ENCODE measurements at regions not wholly inside any gene's neighbourhood (a gene's known extent, or its start where the extent isn't known, plus 50 kb on each side); places are given as distances from the start of the nearest gene placed in this dataset.
A peak's percentile ranks its signal among the peaks of the same experiment; 100 is the strongest.

DNA sequence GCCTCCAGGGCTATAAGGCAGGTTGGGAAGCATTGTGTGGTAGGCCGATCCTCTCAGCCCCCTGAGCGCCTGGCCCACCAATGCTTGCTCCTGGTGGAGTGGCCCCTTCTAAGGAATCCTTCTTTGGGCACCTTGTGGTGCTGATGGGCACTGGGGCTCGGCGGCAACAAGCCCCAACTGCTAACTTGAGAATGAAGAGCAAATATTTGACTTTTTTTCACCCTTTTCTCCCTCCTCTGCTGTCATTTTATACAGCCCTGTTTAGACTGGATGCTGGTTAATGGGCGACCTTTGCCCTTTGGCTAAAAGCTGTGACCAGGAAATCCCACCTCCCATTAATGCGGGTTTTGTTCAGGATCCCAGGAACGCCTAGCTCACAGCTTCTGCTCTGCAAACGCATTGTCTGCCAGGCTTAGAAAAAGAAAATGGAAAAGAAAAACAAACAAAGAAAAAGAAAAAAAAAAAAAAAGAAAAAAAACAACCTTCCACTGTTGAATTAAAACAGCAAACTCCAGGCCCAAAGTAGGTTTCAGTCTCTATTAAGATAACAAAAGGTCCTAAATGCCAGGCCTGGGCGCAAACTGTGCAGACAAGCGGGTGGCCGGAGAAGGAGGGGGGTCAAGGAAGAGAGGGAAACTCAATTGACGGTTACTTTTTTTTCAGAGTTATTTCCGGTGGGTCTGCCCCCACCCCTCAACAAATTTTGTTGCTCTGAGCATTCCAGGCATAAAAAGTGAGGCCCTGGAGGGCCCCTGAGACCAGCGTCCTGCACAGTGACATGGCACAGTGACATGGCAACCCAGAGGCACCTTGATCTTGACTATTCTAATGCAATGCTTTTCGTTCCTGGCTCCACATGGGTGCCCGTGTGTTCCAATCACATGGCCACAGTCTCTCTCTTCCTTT, 301.4 kb downstream of the MAF start:
- ATAC-seq (ENCODE audit: insufficient read depth, low FRiP score) (no peak), DNase-seq (peak in 2 of 3 donors; percentile 33 to 46)
- Histone ChIP-seq H3K9me3 (ENCODE audit: control insufficient read depth in 4 of 4, insufficient read depth in 3 of 4, low read length in 3 of 4) (no peaks in the 10 kb centered on the region), H3K27ac (ENCODE audit: low read depth in 1 of 2, low read length in 1 of 2) (no peak overlapping the region), H3K9ac (ENCODE audit: insufficient read depth in 1 of 2, low read length in 2 of 2) (no peak overlapping the region), H3K36me3 (ENCODE audit: control insufficient read depth in 4 of 4, insufficient read depth in 4 of 4, low read length in 4 of 4) (no peaks in the 10 kb centered on the region), H3K27me3 (ENCODE audit: control insufficient read depth in 3 of 3, insufficient read depth in 3 of 3, low read length in 2 of 3) (no peaks in the 10 kb centered on the region), H3K4me1 (ENCODE audit: control insufficient read depth in 5 of 5, insufficient read depth in 5 of 5, low read length in 5 of 5) (peaks cover 0 to 22% (median 8%) of the 10 kb centered on the region in 5 donors), H3K4me3 (no peak overlapping the region)
- WGBS, 2 donors = 90 to 91% methylated on average over 16 of the region's 16 CpGs
- TF ChIP-seq, protein P1, sequence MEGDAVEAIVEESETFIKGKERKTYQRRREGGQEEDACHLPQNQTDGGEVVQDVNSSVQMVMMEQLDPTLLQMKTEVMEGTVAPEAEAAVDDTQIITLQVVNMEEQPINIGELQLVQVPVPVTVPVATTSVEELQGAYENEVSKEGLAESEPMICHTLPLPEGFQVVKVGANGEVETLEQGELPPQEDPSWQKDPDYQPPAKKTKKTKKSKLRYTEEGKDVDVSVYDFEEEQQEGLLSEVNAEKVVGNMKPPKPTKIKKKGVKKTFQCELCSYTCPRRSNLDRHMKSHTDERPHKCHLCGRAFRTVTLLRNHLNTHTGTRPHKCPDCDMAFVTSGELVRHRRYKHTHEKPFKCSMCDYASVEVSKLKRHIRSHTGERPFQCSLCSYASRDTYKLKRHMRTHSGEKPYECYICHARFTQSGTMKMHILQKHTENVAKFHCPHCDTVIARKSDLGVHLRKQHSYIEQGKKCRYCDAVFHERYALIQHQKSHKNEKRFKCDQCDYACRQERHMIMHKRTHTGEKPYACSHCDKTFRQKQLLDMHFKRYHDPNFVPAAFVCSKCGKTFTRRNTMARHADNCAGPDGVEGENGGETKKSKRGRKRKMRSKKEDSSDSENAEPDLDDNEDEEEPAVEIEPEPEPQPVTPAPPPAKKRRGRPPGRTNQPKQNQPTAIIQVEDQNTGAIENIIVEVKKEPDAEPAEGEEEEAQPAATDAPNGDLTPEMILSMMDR (IDR thresholded peaks at IDR 0.05; ENCODE audit: control extremely low read depth, extremely low read depth) = no peak

DNA sequence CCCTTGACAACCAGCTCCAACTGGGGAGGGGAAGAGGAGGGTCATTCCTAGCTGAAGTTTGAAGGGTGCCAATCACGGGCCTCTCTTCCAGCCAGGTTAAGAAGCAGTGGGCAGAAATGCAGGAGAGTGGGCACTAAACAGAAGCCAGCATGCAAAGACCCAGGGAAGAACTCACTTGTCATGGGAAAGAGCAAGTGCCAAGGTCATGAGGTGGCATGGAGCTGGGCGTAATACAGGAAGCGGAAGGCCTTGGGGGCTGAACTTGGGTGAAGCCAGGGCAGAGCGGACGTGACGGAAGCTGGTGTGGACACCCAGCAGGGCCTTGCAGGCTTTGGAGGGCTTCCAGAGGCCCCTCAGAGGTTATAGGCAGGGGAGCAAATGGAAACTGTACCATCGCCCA, 302.1 kb downstream of the MAF start:
- H3K27ac ChIP-seq (ENCODE audit: low read depth in 1 of 2, low read length in 1 of 2) = no peak overlapping the region
- no peak overlapping the region for H3K9ac ChIP-seq (ENCODE audit: insufficient read depth in 1 of 2, low read length in 2 of 2)

DNA sequence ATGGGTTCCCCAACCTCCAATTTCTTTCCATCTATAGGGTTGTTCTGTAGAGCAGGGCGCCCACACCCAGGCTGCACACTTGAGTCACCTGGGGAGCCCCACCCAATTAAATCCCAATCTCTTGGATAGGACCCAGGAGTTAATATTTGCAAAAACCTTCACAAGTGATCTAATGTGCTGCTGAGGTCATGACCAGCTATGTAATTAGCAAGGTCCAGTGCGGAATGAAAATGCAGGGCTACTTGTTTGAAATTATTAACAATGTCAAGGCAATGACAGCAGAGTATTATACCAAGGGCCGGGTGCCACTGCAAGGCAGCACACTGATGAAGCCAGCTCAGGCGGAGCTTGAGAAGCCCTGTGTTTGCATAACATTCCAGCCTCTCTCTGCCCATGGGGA, 302.7 kb downstream of the MAF start:
- ATAC-seq (ENCODE audit: insufficient read depth, low FRiP score) = no peak
- Histone ChIP-seq H3K4me1 (ENCODE audit: control insufficient read depth in 5 of 5, insufficient read depth in 5 of 5, low read length in 5 of 5) (peaks cover 0 to 15% (median 0%) of the 10 kb centered on the region in 5 donors), H3K9ac (ENCODE audit: insufficient read depth in 1 of 2, low read length in 2 of 2) (no peak overlapping the region), H3K27me3 (ENCODE audit: control insufficient read depth in 3 of 3, insufficient read depth in 3 of 3, low read length in 2 of 3) (no peaks in the 10 kb centered on the region), H3K27ac (ENCODE audit: low read depth in 1 of 2, low read length in 1 of 2) (no peak overlapping the region), H3K9me3 (ENCODE audit: control insufficient read depth in 4 of 4, insufficient read depth in 3 of 4, low read length in 3 of 4) (no peaks in the 10 kb centered on the region), H3K4me3 (no peak overlapping the region), H3K36me3 (ENCODE audit: control insufficient read depth in 4 of 4, insufficient read depth in 4 of 4, low read length in 4 of 4) (no peaks in the 10 kb centered on the region)
- TF ChIP-seq, protein P1 (IDR thresholded peaks at IDR 0.05; ENCODE audit: control extremely low read depth, extremely low read depth) = no peak
- no peak for DNase-seq
- 80 to 91% methylated on average over 4 of the region's 4 CpGs for WGBS, 2 donors

More for the DNA sequence above, 302.1 kb downstream of the MAF start:
- TF ChIP-seq, protein P1 (IDR thresholded peaks at IDR 0.05; ENCODE audit: control extremely low read depth, extremely low read depth) = no peak
- Histone ChIP-seq H3K36me3 (ENCODE audit: control insufficient read depth in 4 of 4, insufficient read depth in 4 of 4, low read length in 4 of 4) (no peaks in the 10 kb centered on the region), H3K9me3 (ENCODE audit: control insufficient read depth in 4 of 4, insufficient read depth in 3 of 4, low read length in 3 of 4) (no peaks in the 10 kb centered on the region), H3K27me3 (ENCODE audit: control insufficient read depth in 3 of 3, insufficient read depth in 3 of 3, low read length in 2 of 3) (no peaks in the 10 kb centered on the region), H3K4me3 (no peak overlapping the region), H3K4me1 (ENCODE audit: control insufficient read depth in 5 of 5, insufficient read depth in 5 of 5, low read length in 5 of 5) (peaks cover 0 to 15% (median 3%) of the 10 kb centered on the region in 5 donors)
- ATAC-seq (ENCODE audit: insufficient read depth, low FRiP score) = no peak
- DNase-seq = no peak
- 95 to 97% methylated on average over 7 of the region's 7 CpGs for WGBS, 2 donors

Measured in lung (tissue), 11 donors.